ENCODE measurements at regions not wholly inside any gene's neighbourhood (a gene's known extent, or its start where the extent isn't known, plus 50 kb on each side); places are given as distances from the start of the nearest gene placed in this dataset.

- no peaks in the 10 kb centered on the region for H3K4me1 Mint-ChIP-seq
- 100% methylated on average over 1 of the region's 1 CpG; no CpG with 5 or more reads in 1 of the 2 experiments for WGBS, 2 experiments (ENCODE audit: insufficient coverage in 1 of 2, insufficient read length in 1 of 2)
- no peaks in the 10 kb centered on the region for H3K9me3 ChIP-seq (ENCODE audit: control insufficient read depth, low read length)
- DNase-seq = no peak
- H3K27ac Mint-ChIP-seq = no peak overlapping the region
- TF ChIP-seq, protein P1, sequence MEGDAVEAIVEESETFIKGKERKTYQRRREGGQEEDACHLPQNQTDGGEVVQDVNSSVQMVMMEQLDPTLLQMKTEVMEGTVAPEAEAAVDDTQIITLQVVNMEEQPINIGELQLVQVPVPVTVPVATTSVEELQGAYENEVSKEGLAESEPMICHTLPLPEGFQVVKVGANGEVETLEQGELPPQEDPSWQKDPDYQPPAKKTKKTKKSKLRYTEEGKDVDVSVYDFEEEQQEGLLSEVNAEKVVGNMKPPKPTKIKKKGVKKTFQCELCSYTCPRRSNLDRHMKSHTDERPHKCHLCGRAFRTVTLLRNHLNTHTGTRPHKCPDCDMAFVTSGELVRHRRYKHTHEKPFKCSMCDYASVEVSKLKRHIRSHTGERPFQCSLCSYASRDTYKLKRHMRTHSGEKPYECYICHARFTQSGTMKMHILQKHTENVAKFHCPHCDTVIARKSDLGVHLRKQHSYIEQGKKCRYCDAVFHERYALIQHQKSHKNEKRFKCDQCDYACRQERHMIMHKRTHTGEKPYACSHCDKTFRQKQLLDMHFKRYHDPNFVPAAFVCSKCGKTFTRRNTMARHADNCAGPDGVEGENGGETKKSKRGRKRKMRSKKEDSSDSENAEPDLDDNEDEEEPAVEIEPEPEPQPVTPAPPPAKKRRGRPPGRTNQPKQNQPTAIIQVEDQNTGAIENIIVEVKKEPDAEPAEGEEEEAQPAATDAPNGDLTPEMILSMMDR (conservative IDR thresholded peaks at IDR 0.05) = no peak
- H3K9ac ChIP-seq (ENCODE audit: extremely low read depth, low read length, poor library complexity, severe bottlenecking) = no peak overlapping the region
- H3K27me3 Mint-ChIP-seq (ENCODE audit: insufficient read depth) = no peaks in the 10 kb centered on the region
- no peaks in the 10 kb centered on the region for H3K27me3 ChIP-seq (ENCODE audit: control insufficient read depth, insufficient read depth, low read length, poor library complexity, severe bottlenecking)
- no peaks in the 10 kb centered on the region for H3K36me3 ChIP-seq (ENCODE audit: control insufficient read depth, insufficient read depth, low read length)
- H3K4me3 ChIP-seq (ENCODE audit: low read length) = no peak overlapping the region
- no peaks in the 10 kb centered on the region for H3K36me3 Mint-ChIP-seq (ENCODE audit: low read depth)
- no peak overlapping the region for H3K27ac ChIP-seq (ENCODE audit: low read depth, low read length)
- no peak overlapping the region for H3K4me3 Mint-ChIP-seq
- H3K4me1 ChIP-seq (ENCODE audit: control insufficient read depth, insufficient read depth, low read length) = no peaks in the 10 kb centered on the region
- H3K9me3 Mint-ChIP-seq = no peaks in the 10 kb centered on the region
These were observed 742.8 kb downstream of the CDH9 start for GRCh38 chr5:26295541-26295940.

GRCh38 chr5:26282190-26282589 is 756.2 kb downstream of the CDH9 start:
- Mint-ChIP-seq H3K36me3 (ENCODE audit: low read depth) (no peaks in the 10 kb centered on the region), H3K4me3 (no peak overlapping the region), H3K4me1 (no peaks in the 10 kb centered on the region), H3K27ac (no peak overlapping the region), H3K27me3 (ENCODE audit: insufficient read depth) (no peaks in the 10 kb centered on the region), H3K9me3 (peaks cover 20% of the 10 kb centered on the region)
- no peaks in the 10 kb centered on the region for H3K36me3 ChIP-seq (ENCODE audit: control insufficient read depth, insufficient read depth, low read length)
- H3K4me1 ChIP-seq (ENCODE audit: control insufficient read depth, insufficient read depth, low read length) = no peaks in the 10 kb centered on the region
- no peaks in the 10 kb centered on the region for H3K9me3 ChIP-seq (ENCODE audit: control insufficient read depth, low read length)
- TF ChIP-seq, protein P1 (conservative IDR thresholded peaks at IDR 0.05) = no peak
- no peaks in the 10 kb centered on the region for H3K27me3 ChIP-seq (ENCODE audit: control insufficient read depth, insufficient read depth, low read length, poor library complexity, severe bottlenecking)
- no peak overlapping the region for H3K27ac ChIP-seq (ENCODE audit: low read depth, low read length)
- H3K4me3 ChIP-seq (ENCODE audit: low read length) = no peak overlapping the region
- H3K9ac ChIP-seq (ENCODE audit: extremely low read depth, low read length, poor library complexity, severe bottlenecking) = no peak overlapping the region
- 67 to 100% methylated on average over 1 of the region's 1 CpG for WGBS, 2 experiments (ENCODE audit: insufficient coverage in 1 of 2, insufficient read length in 1 of 2)
- no peak for DNase-seq

DNA sequence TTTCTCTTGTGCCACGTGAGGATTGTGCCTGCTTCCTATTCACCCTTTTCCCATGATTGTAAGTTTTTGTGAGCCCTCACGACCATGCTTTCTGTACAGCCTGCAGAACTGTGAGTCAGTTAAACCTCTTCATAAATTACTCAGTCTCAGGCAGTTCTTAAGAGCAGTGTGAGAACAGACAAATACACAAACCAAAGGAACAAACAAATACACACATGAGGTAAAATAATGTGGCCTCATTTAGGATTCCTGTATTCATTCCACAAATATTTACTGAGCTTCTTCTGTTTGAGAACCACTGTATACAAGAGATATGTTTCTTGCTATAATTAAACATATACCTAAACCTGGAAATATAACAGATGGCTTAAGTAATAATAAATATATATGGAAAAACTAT is 760.3 kb downstream of the CDH9 start:
- Mint-ChIP-seq H3K27me3 (ENCODE audit: insufficient read depth) (no peaks in the 10 kb centered on the region), H3K4me1 (no peaks in the 10 kb centered on the region), H3K27ac (no peak overlapping the region), H3K36me3 (ENCODE audit: low read depth) (no peaks in the 10 kb centered on the region), H3K4me3 (no peak overlapping the region), H3K9me3 (no peaks in the 10 kb centered on the region)
- no peak overlapping the region for H3K9ac ChIP-seq (ENCODE audit: extremely low read depth, low read length, poor library complexity, severe bottlenecking)
- H3K27ac ChIP-seq (ENCODE audit: low read depth, low read length) = no peak overlapping the region
- no peak for DNase-seq
- WGBS, 2 experiments (ENCODE audit: insufficient coverage in 1 of 2, insufficient read length in 1 of 2) = 65 to 70% methylated on average over 2 of the region's 2 CpGs
- no peaks in the 10 kb centered on the region for H3K27me3 ChIP-seq (ENCODE audit: control insufficient read depth, insufficient read depth, low read length, poor library complexity, severe bottlenecking)
- no peaks in the 10 kb centered on the region for H3K9me3 ChIP-seq (ENCODE audit: control insufficient read depth, low read length)
- TF ChIP-seq, protein P1 (conservative IDR thresholded peaks at IDR 0.05) = no peak
- H3K4me1 ChIP-seq (ENCODE audit: control insufficient read depth, insufficient read depth, low read length) = no peaks in the 10 kb centered on the region
- H3K36me3 ChIP-seq (ENCODE audit: control insufficient read depth, insufficient read depth, low read length) = no peaks in the 10 kb centered on the region
- H3K4me3 ChIP-seq (ENCODE audit: low read length) = no peak overlapping the region

Measured in endodermal cell (in vitro differentiated cells).